Stomach (tissue), 4 donors: ENCODE measurements at regions not wholly inside any gene's neighbourhood (a gene's known extent, or its start where the extent isn't known, plus 50 kb on each side); places are given as distances from the start of the nearest gene placed in this dataset.

Experiments
- CTCF ChIP-seq, 7 experiments: fragments of 450-650 bp in 4 of 7; fragments of 200-600 bp in 3 of 7; sonication (generic) in 3 of 7; IDR thresholded peaks; one replicate each; pipeline ENCODE4 v1.5.1; 2016 to 2019; ENCODE audit warnings: antibody characterized with exemption in 7 of 7, control low read depth in 2 of 7, mild to moderate bottlenecking in 1 of 7
- EP300 ChIP-seq: sonication (generic); formaldehyde crosslinking; IDR thresholded peaks from one replicate; pipeline ENCODE4 v1.6.1; 2017; ENCODE audit warnings: antibody characterized with exemption
- POLR2A ChIP-seq, 4 donors: fragments of 450-650 bp; IDR thresholded peaks; one replicate each; pipeline ENCODE4 v1.6.1; 2016; ENCODE audit warnings: antibody characterized with exemption in 4 of 4, control low read depth in 2 of 4, mild to moderate bottlenecking in 1 of 4, moderate library complexity in 1 of 4
- POLR2AphosphoS5 ChIP-seq, 3 donors: sonication (generic); formaldehyde crosslinking; IDR thresholded peaks; one replicate each; pipeline ENCODE4 v1.6.1; 2016; ENCODE audit warnings: antibody characterized with exemption in 3 of 3

GRCh38 chr2:129074298-129074920 lies 755.7 kb upstream of the HS6ST1 start:
- no peak for TF ChIP-seq CTCF (IDR thresholded peaks at IDR 0.05)
- no peak for TF ChIP-seq POLR2A (IDR thresholded peaks at IDR 0.05)
- no peak for TF ChIP-seq EP300
- TF ChIP-seq POLR2AphosphoS5 (IDR thresholded peaks at IDR 0.05) = no peak
